WTC11 (cell line): ENCODE measurements at regions not wholly inside any gene's neighbourhood (a gene's known extent, or its start where the extent isn't known, plus 50 kb on each side); places are given as distances from the start of the nearest gene placed in this dataset.

Experiments used
- ATAC-seq: fragments of 200-7000 bp; cut with Tn5 transposase; 2 replicates; pipeline ENCODE4 v1.10.0; 2021; ENCODE audit warnings: mild to moderate bottlenecking, moderate library complexity
- CTCF ChIA-PET: fragments of 300-600 bp; sonication (Branson Sonifier 250); formaldehyde crosslinking; loops from one replicate; lab custom pipeline; 2021; ENCODE audit warnings: antibody characterized with exemption; lab: Charles Lee
- POLR2A ChIA-PET: fragments of 350-600 bp; sonication (Branson Sonifier 250); formaldehyde crosslinking; loops from one replicate; lab custom pipeline; 2021; ENCODE audit warnings: antibody characterized with exemption; lab: Charles Lee
- DNase-seq: peaks from one replicate; pipeline ENCODE4 v3.0.0; 2021; ENCODE audit warnings: low spot score
- H3K27ac Mint-ChIP-seq: 2 replicates; pipeline ENCODE4 v1.8.0; 2021; ENCODE audit warnings: mixed read lengths
- H3K27me3 Mint-ChIP-seq: 2 replicates; pipeline ENCODE4 v1.8.0; 2021; ENCODE audit warnings: low read depth, mild to moderate bottlenecking, moderate library complexity, mixed read lengths
- H3K36me3 Mint-ChIP-seq: 2 replicates; pipeline ENCODE4 v1.8.0; 2021; ENCODE audit warnings: mixed read lengths
- H3K4me1 Mint-ChIP-seq: 2 replicates; pipeline ENCODE4 v1.8.0; 2022; ENCODE audit warnings: mixed read lengths
- H3K4me3 Mint-ChIP-seq: 2 replicates; pipeline ENCODE4 v1.8.0; 2021; ENCODE audit warnings: mild to moderate bottlenecking, moderate library complexity, mixed read lengths
- H3K9me3 Mint-ChIP-seq: 2 replicates; pipeline ENCODE4 v1.8.0; 2021; ENCODE audit warnings: mixed read lengths
- ATF1 ChIP-seq: sonication (generic); formaldehyde crosslinking; IDR thresholded peaks from 2 replicates; pipeline ENCODE4 v1.8.1; 2023; ENCODE audit warnings: mild to moderate bottlenecking, moderate library complexity, missing genetic modification reagents
- CREB1 ChIP-seq: sonication (generic); formaldehyde crosslinking; IDR thresholded peaks from 2 replicates; pipeline ENCODE4 v1.8.0; 2023; ENCODE audit warnings: mild to moderate bottlenecking, missing genetic modification reagents
- ELF4 ChIP-seq: sonication (generic); formaldehyde crosslinking; IDR thresholded peaks from 2 replicates; pipeline ENCODE4 v1.8.1; 2022; ENCODE audit warnings: low read depth, mild to moderate bottlenecking, moderate library complexity, missing genetic modification reagents
- EMX1 ChIP-seq: fragments of 250-450 bp; sonication (Bioruptor Pico); IDR thresholded peaks from 2 replicates; pipeline ENCODE4 v1.8.0; 2021; ENCODE audit warnings: mild to moderate bottlenecking
- FOXJ3 ChIP-seq: sonication (generic); formaldehyde crosslinking; IDR thresholded peaks from 2 replicates; pipeline ENCODE4 v1.9.0; 2021; ENCODE audit warnings: missing genetic modification reagents, mild to moderate bottlenecking, borderline replicate concordance
- JUN ChIP-seq: sonication (generic); formaldehyde crosslinking; IDR thresholded peaks from 2 replicates; pipeline ENCODE4 v1.8.0; 2023; ENCODE audit warnings: mild to moderate bottlenecking, missing genetic modification reagents
- NFYB ChIP-seq: sonication (generic); formaldehyde crosslinking; conservative IDR thresholded peaks from 2 replicates; pipeline ENCODE4 v1.8.0; 2022; ENCODE audit warnings: low read depth, missing genetic modification reagents
- OVOL2 ChIP-seq: fragments of 250-450 bp; sonication (Bioruptor Pico); IDR thresholded peaks from 2 replicates; pipeline ENCODE4 v1.9.0; 2021; ENCODE audit warnings: mild to moderate bottlenecking, borderline replicate concordance
- SMAD3 ChIP-seq: sonication (generic); formaldehyde crosslinking; IDR thresholded peaks from 2 replicates; pipeline ENCODE4 v1.8.0; 2022; ENCODE audit warnings: missing genetic modification reagents, mild to moderate bottlenecking, borderline replicate concordance
- SOX15 ChIP-seq: fragments of 250-450 bp; sonication (Bioruptor Pico); IDR thresholded peaks from 2 replicates; pipeline ENCODE4 v1.9.0; 2021; ENCODE audit warnings: mild to moderate bottlenecking
- TCF7 ChIP-seq: sonication (generic); formaldehyde crosslinking; IDR thresholded peaks from 2 replicates; pipeline ENCODE4 v1.8.0; 2022; ENCODE audit warnings: mild to moderate bottlenecking, low read depth, missing genetic modification reagents, moderate library complexity
- TP53 ChIP-seq: sonication (generic); formaldehyde crosslinking; IDR thresholded peaks from 2 replicates; pipeline ENCODE4 v1.8.1; 2023; ENCODE audit warnings: mild to moderate bottlenecking, missing genetic modification reagents
- ZNF416 ChIP-seq: fragments of 250-450 bp; sonication (Bioruptor Pico); IDR thresholded peaks from 2 replicates; pipeline ENCODE4 v1.9.0; 2021; ENCODE audit warnings: mild to moderate bottlenecking, inconsistent platforms
- TF ChIP-seq, protein P1 (sequence below): sonication (generic); formaldehyde crosslinking; IDR thresholded peaks from 2 replicates; pipeline ENCODE4 v1.8.0; 2023; ENCODE audit warnings: mild to moderate bottlenecking, missing genetic modification reagents
- TF ChIP-seq, protein P2 (sequence below): sonication (generic); formaldehyde crosslinking; conservative IDR thresholded peaks from 2 replicates; pipeline ENCODE4 v1.8.1; 2023; ENCODE audit warnings: mild to moderate bottlenecking, low read depth, missing genetic modification reagents, moderate library complexity
- TF ChIP-seq, protein P3 (sequence below): sonication (generic); formaldehyde crosslinking; IDR thresholded peaks from 2 replicates; pipeline ENCODE4 v1.8.1; 2022; ENCODE audit warnings: missing genetic modification reagents, borderline replicate concordance
- TF ChIP-seq, protein P4 (sequence below): fragments of 250-450 bp; sonication (Bioruptor Pico); IDR thresholded peaks from 2 replicates; pipeline ENCODE4 v1.8.0; 2021; ENCODE audit warnings: mild to moderate bottlenecking
- TF ChIP-seq, protein P5 (sequence below): fragments of 250-450 bp; sonication (Bioruptor Pico); conservative IDR thresholded peaks from 2 replicates; pipeline ENCODE4 v1.9.0; 2021; ENCODE audit warnings: mild to moderate bottlenecking
- TF ChIP-seq, protein P6 (sequence below): sonication (generic); formaldehyde crosslinking; IDR thresholded peaks from 2 replicates; pipeline ENCODE4 v1.8.1; 2023; ENCODE audit warnings: mild to moderate bottlenecking, missing genetic modification reagents
- TF ChIP-seq, protein P7 (sequence below): fragments of 250-450 bp; sonication (Bioruptor Pico); IDR thresholded peaks from 2 replicates; pipeline ENCODE4 v2.1.2; 2022; ENCODE audit warnings: mild to moderate bottlenecking, moderate library complexity

DNA sequence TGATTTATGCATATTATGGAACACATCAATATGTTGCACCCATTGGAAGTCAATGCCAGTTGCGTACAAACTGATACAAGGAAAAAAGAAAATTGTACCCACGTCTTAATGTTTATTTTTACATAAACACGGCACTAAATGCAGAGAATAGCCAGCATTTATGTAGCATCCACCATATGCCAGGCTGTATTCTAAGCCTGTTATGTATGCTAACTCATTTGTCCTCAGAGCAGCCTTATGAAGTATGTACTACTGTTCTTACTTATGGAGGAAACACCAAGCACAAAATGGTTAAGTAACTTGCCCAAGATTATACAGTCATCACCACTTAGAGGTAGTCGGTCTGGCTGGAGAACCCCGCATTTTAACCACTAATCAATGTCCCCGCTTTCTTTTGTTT is 837.9 kb upstream of the RBFOX1 start:
- no peak for ATAC-seq
- peaks cover 60% of the 10 kb centered on the region for H3K36me3 Mint-ChIP-seq
- no peak overlapping the region for H3K4me3 Mint-ChIP-seq
- TF ChIP-seq, protein P1, sequence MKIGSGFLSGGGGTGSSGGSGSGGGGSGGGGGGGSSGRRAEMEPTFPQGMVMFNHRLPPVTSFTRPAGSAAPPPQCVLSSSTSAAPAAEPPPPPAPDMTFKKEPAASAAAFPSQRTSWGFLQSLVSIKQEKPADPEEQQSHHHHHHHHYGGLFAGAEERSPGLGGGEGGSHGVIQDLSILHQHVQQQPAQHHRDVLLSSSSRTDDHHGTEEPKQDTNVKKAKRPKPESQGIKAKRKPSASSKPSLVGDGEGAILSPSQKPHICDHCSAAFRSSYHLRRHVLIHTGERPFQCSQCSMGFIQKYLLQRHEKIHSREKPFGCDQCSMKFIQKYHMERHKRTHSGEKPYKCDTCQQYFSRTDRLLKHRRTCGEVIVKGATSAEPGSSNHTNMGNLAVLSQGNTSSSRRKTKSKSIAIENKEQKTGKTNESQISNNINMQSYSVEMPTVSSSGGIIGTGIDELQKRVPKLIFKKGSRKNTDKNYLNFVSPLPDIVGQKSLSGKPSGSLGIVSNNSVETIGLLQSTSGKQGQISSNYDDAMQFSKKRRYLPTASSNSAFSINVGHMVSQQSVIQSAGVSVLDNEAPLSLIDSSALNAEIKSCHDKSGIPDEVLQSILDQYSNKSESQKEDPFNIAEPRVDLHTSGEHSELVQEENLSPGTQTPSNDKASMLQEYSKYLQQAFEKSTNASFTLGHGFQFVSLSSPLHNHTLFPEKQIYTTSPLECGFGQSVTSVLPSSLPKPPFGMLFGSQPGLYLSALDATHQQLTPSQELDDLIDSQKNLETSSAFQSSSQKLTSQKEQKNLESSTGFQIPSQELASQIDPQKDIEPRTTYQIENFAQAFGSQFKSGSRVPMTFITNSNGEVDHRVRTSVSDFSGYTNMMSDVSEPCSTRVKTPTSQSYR (CRISPR knock-in tag): no peak
- TF ChIP-seq EMX1 (CRISPR knock-in tag): no peak
- no peak for TF ChIP-seq NFYB (CRISPR knock-in tag)
- TF ChIP-seq, protein P2, sequence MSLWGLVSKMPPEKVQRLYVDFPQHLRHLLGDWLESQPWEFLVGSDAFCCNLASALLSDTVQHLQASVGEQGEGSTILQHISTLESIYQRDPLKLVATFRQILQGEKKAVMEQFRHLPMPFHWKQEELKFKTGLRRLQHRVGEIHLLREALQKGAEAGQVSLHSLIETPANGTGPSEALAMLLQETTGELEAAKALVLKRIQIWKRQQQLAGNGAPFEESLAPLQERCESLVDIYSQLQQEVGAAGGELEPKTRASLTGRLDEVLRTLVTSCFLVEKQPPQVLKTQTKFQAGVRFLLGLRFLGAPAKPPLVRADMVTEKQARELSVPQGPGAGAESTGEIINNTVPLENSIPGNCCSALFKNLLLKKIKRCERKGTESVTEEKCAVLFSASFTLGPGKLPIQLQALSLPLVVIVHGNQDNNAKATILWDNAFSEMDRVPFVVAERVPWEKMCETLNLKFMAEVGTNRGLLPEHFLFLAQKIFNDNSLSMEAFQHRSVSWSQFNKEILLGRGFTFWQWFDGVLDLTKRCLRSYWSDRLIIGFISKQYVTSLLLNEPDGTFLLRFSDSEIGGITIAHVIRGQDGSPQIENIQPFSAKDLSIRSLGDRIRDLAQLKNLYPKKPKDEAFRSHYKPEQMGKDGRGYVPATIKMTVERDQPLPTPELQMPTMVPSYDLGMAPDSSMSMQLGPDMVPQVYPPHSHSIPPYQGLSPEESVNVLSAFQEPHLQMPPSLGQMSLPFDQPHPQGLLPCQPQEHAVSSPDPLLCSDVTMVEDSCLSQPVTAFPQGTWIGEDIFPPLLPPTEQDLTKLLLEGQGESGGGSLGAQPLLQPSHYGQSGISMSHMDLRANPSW (CRISPR knock-in tag): no peak
- TF ChIP-seq JUN: no peak
- TF ChIP-seq ELF4 (CRISPR knock-in tag): no peak
- no peak for TF ChIP-seq ATF1 (CRISPR knock-in tag)
- TF ChIP-seq TCF7 (CRISPR knock-in tag): no peak
- TF ChIP-seq FOXJ3: no peak
- TF ChIP-seq TP53: no peak
- H3K4me1 Mint-ChIP-seq: no peaks in the 10 kb centered on the region
- no peak overlapping the region for H3K27ac Mint-ChIP-seq
- CTCF ChIA-PET: no interaction called here
- peaks cover 7% of the 10 kb centered on the region; the same call in 1 of the 2 replicates for H3K27me3 Mint-ChIP-seq
- no peak for DNase-seq
- peaks cover 74% of the 10 kb centered on the region for H3K9me3 Mint-ChIP-seq
- POLR2A ChIA-PET: no interaction called here

DNA sequence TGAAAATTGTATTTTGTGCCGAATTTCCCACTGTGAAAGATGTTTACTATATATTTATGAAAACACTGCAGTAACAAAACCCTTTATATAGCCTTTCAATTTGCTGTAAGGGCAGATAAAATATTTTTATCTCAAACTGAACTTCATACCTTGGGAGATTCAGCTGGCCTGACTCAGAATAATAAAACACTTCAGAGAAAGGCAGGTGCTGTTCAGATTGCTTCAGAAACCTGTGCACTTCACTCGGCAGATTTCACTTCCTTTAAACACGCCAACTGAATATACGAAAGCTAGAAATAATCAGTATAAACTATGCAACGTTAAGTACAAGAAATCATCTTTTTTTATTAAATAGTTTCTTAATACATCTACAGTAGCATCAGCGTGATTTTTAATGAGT is 839.1 kb upstream of the RBFOX1 start:
- DNase-seq (no peak), ATAC-seq (no peak)
- Mint-ChIP-seq H3K4me1 (no peaks in the 10 kb centered on the region), H3K27ac (no peak overlapping the region), H3K27me3 (peaks cover 7% of the 10 kb centered on the region; the same call in 1 of the 2 replicates), H3K4me3 (no peak overlapping the region), H3K36me3 (peaks cover 59% of the 10 kb centered on the region), H3K9me3 (peaks cover 74% of the 10 kb centered on the region)
- TF ChIP-seq, protein P3, sequence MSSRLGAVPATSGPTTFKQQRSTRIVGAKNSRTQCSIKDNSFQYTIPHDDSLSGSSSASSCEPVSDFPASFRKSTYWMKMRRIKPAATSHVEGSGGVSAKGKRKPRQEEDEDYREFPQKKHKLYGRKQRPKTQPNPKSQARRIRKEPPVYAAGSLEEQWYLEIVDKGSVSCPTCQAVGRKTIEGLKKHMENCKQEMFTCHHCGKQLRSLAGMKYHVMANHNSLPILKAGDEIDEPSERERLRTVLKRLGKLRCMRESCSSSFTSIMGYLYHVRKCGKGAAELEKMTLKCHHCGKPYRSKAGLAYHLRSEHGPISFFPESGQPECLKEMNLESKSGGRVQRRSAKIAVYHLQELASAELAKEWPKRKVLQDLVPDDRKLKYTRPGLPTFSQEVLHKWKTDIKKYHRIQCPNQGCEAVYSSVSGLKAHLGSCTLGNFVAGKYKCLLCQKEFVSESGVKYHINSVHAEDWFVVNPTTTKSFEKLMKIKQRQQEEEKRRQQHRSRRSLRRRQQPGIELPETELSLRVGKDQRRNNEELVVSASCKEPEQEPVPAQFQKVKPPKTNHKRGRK (CRISPR knock-in tag): no peak
- no peak for TF ChIP-seq SMAD3 (CRISPR knock-in tag)
- TF ChIP-seq, protein P4, sequence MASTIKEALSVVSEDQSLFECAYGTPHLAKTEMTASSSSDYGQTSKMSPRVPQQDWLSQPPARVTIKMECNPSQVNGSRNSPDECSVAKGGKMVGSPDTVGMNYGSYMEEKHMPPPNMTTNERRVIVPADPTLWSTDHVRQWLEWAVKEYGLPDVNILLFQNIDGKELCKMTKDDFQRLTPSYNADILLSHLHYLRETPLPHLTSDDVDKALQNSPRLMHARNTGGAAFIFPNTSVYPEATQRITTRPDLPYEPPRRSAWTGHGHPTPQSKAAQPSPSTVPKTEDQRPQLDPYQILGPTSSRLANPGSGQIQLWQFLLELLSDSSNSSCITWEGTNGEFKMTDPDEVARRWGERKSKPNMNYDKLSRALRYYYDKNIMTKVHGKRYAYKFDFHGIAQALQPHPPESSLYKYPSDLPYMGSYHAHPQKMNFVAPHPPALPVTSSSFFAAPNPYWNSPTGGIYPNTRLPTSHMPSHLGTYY (CRISPR knock-in tag): no peak
- no peak for TF ChIP-seq SOX15 (CRISPR knock-in tag)
- no peak for TF ChIP-seq OVOL2
- TF ChIP-seq, protein P5, sequence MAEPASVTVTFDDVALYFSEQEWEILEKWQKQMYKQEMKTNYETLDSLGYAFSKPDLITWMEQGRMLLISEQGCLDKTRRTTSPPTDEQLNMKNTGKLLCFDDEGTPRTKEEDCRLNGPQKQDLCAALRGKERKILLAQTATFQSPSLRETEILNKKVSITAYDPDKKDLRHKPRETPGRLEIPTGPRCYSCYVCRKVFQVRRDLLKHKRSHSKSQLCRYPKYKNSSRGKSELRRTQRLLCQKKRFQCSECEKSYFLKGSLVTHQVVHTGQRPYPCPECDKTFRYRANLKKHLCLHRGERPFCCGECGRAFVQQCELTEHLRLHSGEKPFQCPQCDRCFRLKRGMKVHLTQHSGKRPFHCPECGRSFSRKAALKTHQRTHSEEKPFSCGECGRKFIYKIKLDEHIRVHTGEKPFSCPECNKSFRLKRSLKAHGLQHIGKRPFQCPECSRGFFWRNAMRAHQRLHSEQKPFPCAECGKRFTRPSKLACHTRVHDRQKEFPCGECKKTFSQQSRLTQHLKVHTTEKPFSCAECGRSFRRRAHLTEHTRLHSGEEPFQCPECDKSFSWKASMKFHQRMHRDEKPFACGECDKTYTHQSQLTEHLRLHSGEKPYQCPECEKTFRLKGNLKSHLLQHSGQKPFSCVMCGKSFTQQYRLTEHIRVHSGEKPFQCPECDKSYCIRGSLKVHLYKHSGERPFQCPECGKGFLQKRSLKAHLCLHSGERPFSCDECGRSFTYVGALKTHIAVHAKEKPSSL (CRISPR knock-in tag): no peak
- TF ChIP-seq, protein P6, sequence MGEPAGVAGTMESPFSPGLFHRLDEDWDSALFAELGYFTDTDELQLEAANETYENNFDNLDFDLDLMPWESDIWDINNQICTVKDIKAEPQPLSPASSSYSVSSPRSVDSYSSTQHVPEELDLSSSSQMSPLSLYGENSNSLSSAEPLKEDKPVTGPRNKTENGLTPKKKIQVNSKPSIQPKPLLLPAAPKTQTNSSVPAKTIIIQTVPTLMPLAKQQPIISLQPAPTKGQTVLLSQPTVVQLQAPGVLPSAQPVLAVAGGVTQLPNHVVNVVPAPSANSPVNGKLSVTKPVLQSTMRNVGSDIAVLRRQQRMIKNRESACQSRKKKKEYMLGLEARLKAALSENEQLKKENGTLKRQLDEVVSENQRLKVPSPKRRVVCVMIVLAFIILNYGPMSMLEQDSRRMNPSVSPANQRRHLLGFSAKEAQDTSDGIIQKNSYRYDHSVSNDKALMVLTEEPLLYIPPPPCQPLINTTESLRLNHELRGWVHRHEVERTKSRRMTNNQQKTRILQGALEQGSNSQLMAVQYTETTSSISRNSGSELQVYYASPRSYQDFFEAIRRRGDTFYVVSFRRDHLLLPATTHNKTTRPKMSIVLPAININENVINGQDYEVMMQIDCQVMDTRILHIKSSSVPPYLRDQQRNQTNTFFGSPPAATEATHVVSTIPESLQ: no peak
- TF ChIP-seq ZNF416 (CRISPR knock-in tag): no peak
- no peak for TF ChIP-seq CREB1
- TF ChIP-seq NFYB (CRISPR knock-in tag): no peak
- TF ChIP-seq, protein P7, sequence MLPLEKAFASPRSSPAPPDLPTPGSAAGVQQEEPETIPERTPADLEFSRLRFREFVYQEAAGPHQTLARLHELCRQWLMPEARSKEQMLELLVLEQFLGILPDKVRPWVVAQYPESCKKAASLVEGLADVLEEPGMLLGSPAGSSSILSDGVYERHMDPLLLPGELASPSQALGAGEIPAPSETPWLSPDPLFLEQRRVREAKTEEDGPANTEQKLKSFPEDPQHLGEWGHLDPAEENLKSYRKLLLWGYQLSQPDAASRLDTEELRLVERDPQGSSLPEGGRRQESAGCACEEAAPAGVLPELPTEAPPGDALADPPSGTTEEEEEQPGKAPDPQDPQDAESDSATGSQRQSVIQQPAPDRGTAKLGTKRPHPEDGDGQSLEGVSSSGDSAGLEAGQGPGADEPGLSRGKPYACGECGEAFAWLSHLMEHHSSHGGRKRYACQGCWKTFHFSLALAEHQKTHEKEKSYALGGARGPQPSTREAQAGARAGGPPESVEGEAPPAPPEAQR (CRISPR knock-in tag): no peak
- ChIA-PET POLR2A (no interaction called here), CTCF (no interaction called here)
